ENCODE measurements at regions not wholly inside any gene's neighbourhood (a gene's known extent, or its start where the extent isn't known, plus 50 kb on each side); places are given as distances from the start of the nearest gene placed in this dataset.

GRCh38 chr15:91751611-91752010 lies 101.9 kb upstream of the SLCO3A1 start:
- no peak for TF ChIP-seq EZH2 (IDR thresholded peaks at IDR 0.05; ENCODE audit: insufficient read depth, poor library complexity, severe bottlenecking)
- no peak for TF ChIP-seq EZH2phosphoT487 (IDR thresholded peaks at IDR 0.05; ENCODE audit: insufficient read depth, low read depth)
